ENCODE measurements at regions not wholly inside any gene's neighbourhood (a gene's known extent, or its start where the extent isn't known, plus 50 kb on each side); places are given as distances from the start of the nearest gene placed in this dataset.

GRCh38 chr2:177073611-177074010 lies 139.0 kb upstream of the HNRNPA3 start:
- no peak overlapping the region for H3K27ac Mint-ChIP-seq
- no peaks in the 10 kb centered on the region for H3K9me3 Mint-ChIP-seq
- no peaks in the 10 kb centered on the region for H3K36me3 Mint-ChIP-seq
- H3K27me3 Mint-ChIP-seq (ENCODE audit: low read depth), result no peaks in the 10 kb centered on the region
- TF ChIP-seq, protein P1, sequence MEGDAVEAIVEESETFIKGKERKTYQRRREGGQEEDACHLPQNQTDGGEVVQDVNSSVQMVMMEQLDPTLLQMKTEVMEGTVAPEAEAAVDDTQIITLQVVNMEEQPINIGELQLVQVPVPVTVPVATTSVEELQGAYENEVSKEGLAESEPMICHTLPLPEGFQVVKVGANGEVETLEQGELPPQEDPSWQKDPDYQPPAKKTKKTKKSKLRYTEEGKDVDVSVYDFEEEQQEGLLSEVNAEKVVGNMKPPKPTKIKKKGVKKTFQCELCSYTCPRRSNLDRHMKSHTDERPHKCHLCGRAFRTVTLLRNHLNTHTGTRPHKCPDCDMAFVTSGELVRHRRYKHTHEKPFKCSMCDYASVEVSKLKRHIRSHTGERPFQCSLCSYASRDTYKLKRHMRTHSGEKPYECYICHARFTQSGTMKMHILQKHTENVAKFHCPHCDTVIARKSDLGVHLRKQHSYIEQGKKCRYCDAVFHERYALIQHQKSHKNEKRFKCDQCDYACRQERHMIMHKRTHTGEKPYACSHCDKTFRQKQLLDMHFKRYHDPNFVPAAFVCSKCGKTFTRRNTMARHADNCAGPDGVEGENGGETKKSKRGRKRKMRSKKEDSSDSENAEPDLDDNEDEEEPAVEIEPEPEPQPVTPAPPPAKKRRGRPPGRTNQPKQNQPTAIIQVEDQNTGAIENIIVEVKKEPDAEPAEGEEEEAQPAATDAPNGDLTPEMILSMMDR (IDR thresholded peaks at IDR 0.05; ENCODE audit: unreplicated experiment), result no peak
- DNase-seq (ENCODE audit: low spot score in 2 of 2, unreplicated experiment in 2 of 2), result no peak
- no peak overlapping the region for H3K4me3 Mint-ChIP-seq
- H3K4me1 Mint-ChIP-seq, result peaks cover 40% of the 10 kb centered on the region

GRCh38 chr2:177074099-177074710 lies 138.4 kb upstream of the HNRNPA3 start:
- TF ChIP-seq, protein P1 (IDR thresholded peaks at IDR 0.05; ENCODE audit: unreplicated experiment), result no peak

DNA sequence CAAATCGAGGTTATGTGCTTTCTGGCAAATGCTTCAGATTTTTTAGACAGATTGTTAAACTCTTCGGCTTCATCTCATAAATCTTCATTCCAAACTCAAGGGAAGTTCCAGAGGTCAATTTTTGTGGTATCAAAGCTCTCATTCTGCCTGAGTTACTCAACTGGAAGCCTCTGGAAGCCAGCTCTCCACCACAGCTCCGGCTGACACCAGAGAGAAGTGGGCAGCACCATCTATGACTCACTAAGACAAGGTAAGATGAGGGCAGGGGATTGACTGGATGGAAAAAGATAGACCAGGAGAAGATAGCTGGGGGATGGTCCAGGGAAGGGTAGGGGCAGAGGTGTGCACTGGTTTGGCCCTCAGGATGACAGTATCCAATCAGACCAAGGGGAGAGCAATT lies 137.3 kb upstream of the HNRNPA3 start:
- DNase-seq (ENCODE audit: low spot score in 2 of 2, unreplicated experiment in 2 of 2), result no peak
- H3K27ac Mint-ChIP-seq, result no peak overlapping the region
- no peaks in the 10 kb centered on the region for H3K27me3 Mint-ChIP-seq (ENCODE audit: low read depth)
- no peaks in the 10 kb centered on the region for H3K9me3 Mint-ChIP-seq
- H3K36me3 Mint-ChIP-seq, result no peaks in the 10 kb centered on the region
- TF ChIP-seq, protein P1 (IDR thresholded peaks at IDR 0.05; ENCODE audit: unreplicated experiment), result no peak
- H3K4me1 Mint-ChIP-seq, result peaks cover 36% of the 10 kb centered on the region
- no peak overlapping the region for H3K4me3 Mint-ChIP-seq

More at GRCh38 chr2:177074099-177074710, 138.4 kb upstream of the HNRNPA3 start:
- DNase-seq (ENCODE audit: low spot score in 2 of 2, unreplicated experiment in 2 of 2), result no peak
- Mint-ChIP-seq H3K27ac (no peak overlapping the region), H3K4me1 (peaks cover 40% of the 10 kb centered on the region), H3K27me3 (ENCODE audit: low read depth) (no peaks in the 10 kb centered on the region), H3K36me3 (no peaks in the 10 kb centered on the region), H3K4me3 (no peak overlapping the region), H3K9me3 (no peaks in the 10 kb centered on the region)

- H3K36me3 Mint-ChIP-seq, result no peaks in the 10 kb centered on the region
- H3K27me3 Mint-ChIP-seq (ENCODE audit: low read depth), result peaks cover 3% of the 10 kb centered on the region
- TF ChIP-seq, protein P1 (IDR thresholded peaks at IDR 0.05; ENCODE audit: unreplicated experiment), result no peak
- DNase-seq (ENCODE audit: low spot score in 2 of 2, unreplicated experiment in 2 of 2), result no peak
- H3K4me3 Mint-ChIP-seq, result no peak overlapping the region
- peaks cover 33% of the 10 kb centered on the region for H3K4me1 Mint-ChIP-seq
- no peaks in the 10 kb centered on the region for H3K9me3 Mint-ChIP-seq
- no peak overlapping the region for H3K27ac Mint-ChIP-seq
These were observed 135.9 kb upstream of the HNRNPA3 start for GRCh38 chr2:177076636-177077179.

DNA sequence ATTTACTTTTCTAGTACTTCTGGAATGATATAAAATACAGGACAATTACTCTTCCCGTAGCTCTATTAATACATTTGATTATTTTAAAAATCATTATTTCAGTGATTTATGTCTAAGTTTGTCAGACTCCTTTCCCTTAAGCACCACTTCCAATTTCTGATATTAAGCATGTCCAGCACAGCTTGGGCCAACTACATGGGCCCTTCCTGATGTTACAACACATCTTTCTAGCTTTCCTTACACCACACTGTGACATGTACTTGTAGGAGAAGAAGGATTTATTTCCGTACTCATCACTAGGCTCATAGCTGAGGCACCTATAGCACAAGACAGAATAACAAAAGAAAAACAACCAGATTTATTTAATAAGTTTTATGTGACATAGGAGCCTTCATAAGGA lies 134.8 kb upstream of the HNRNPA3 start:
- H3K4me1 Mint-ChIP-seq, result peaks cover 29% of the 10 kb centered on the region
- peaks cover 3% of the 10 kb centered on the region for H3K27me3 Mint-ChIP-seq (ENCODE audit: low read depth)
- no peaks in the 10 kb centered on the region for H3K9me3 Mint-ChIP-seq
- H3K27ac Mint-ChIP-seq, result no peak overlapping the region
- TF ChIP-seq, protein P1 (IDR thresholded peaks at IDR 0.05; ENCODE audit: unreplicated experiment), result no peak
- H3K36me3 Mint-ChIP-seq, result no peaks in the 10 kb centered on the region
- DNase-seq (ENCODE audit: low spot score in 2 of 2, unreplicated experiment in 2 of 2), result no peak
- H3K4me3 Mint-ChIP-seq, result no peak overlapping the region
